MCF 10A (cell line): ENCODE measurements at regions not wholly inside any gene's neighbourhood (a gene's known extent, or its start where the extent isn't known, plus 50 kb on each side); places are given as distances from the start of the nearest gene placed in this dataset.

Experiments used
- BruUV-seq: library from RNA; stranded (reverse); fragments of 400-500 nt; replicated peaks from 2 replicates; lab custom pipeline; 2021; lab: Mats Ljungman, UMichigan
- CTCF ChIA-PET: fragments of 300-600 bp; sonication (Branson Sonifier 250); formaldehyde crosslinking; extraction: SDS; loops from one replicate; lab custom pipeline; 2021; ENCODE audit warnings: antibody characterized with exemption, inconsistent platforms; lab: Yijun Ruan, JAX
- POLR2A ChIA-PET: fragments of 300-600, 350-650 bp; sonication (Branson Sonifier 250); formaldehyde crosslinking; extraction: SDS; loops from one replicate; lab custom pipeline; 2020; ENCODE audit warnings: antibody characterized with exemption, inconsistent platforms; lab: Yijun Ruan, JAX
- DNase-seq: peaks from one replicate; pipeline ENCODE4 v3.0.0-alpha.2; 2018; ENCODE audit not compliant: unreplicated experiment
- H3K27ac Mint-ChIP-seq: one replicate; pipeline ENCODE4 v1.8.0; 2022; ENCODE audit warnings: mild to moderate bottlenecking, low read depth, mixed read lengths; ENCODE audit not compliant: unreplicated experiment
- H3K27me3 Mint-ChIP-seq: one replicate; pipeline ENCODE4 v1.8.0; 2022; ENCODE audit warnings: mixed read lengths; ENCODE audit not compliant: insufficient read depth, unreplicated experiment
- H3K36me3 Mint-ChIP-seq: one replicate; pipeline ENCODE4 v1.8.0; 2022; ENCODE audit warnings: mild to moderate bottlenecking, moderate library complexity, mixed read lengths; ENCODE audit not compliant: insufficient read depth, unreplicated experiment
- H3K4me1 Mint-ChIP-seq: one replicate; pipeline ENCODE4 v1.8.0; 2022; ENCODE audit warnings: mixed read lengths; ENCODE audit not compliant: insufficient read depth, unreplicated experiment
- H3K4me3 Mint-ChIP-seq: one replicate; pipeline ENCODE4 v1.8.0; 2022; ENCODE audit warnings: mild to moderate bottlenecking, moderate library complexity, mixed read lengths; ENCODE audit not compliant: unreplicated experiment
- H3K9me3 Mint-ChIP-seq: one replicate; pipeline ENCODE4 v1.8.0; 2022; ENCODE audit warnings: mixed read lengths; ENCODE audit not compliant: unreplicated experiment
- CTCF ChIP-seq: fragments of 200-600 bp; IDR thresholded peaks from one replicate; pipeline ENCODE4 v1.8.0; 2022; ENCODE audit warnings: antibody characterized with exemption, mild to moderate bottlenecking; ENCODE audit not compliant: unreplicated experiment
- intact Hi-C: fragments of 100-400 bp; cut with micrococcal nuclease; formaldehyde crosslinking; loops from 2 replicates; pipeline ENCODE4 v1.14.1; 2022

- Mint-ChIP-seq H3K4me3 (no peak overlapping the region), H3K27me3 (peaks cover 88% of the 10 kb centered on the region), H3K4me1 (no peaks in the 10 kb centered on the region), H3K27ac (no peak overlapping the region), H3K9me3 (no peaks in the 10 kb centered on the region), H3K36me3 (no peaks in the 10 kb centered on the region)
- no TSS peak for BruUV-seq
- intact Hi-C loops, result no loop called here
- CTCF ChIA-PET, result interaction anchor here (0.6 kb wide), 1 partner anchor 17 kb away, joined by 3 read pairs; no protein-coding TSS in a partner anchor
- POLR2A ChIA-PET, result no interaction called here
- no peak for TF ChIP-seq CTCF
- DNase-seq, result no peak
These were observed 52.6 kb upstream of the PAGE1 start for GRCh38 chrX:49748211-49748956.

GRCh38 chrX:49746306-49746705, 50.5 kb upstream of the PAGE1 start:
- ChIA-PET CTCF (interaction anchor here (1.2 kb wide), 1 partner anchor 15 kb away, joined by 6 read pairs; no protein-coding TSS in a partner anchor), POLR2A (no interaction called here)
- no TSS peak for BruUV-seq
- H3K36me3 Mint-ChIP-seq, result no peaks in the 10 kb centered on the region
- H3K4me1 Mint-ChIP-seq, result no peaks in the 10 kb centered on the region
- TF ChIP-seq CTCF, result no peak
- H3K9me3 Mint-ChIP-seq, result no peaks in the 10 kb centered on the region
- no peak overlapping the region for H3K27ac Mint-ChIP-seq
- intact Hi-C loops, result no loop called here
- no peak overlapping the region for H3K4me3 Mint-ChIP-seq
- peaks cover 79% of the 10 kb centered on the region for H3K27me3 Mint-ChIP-seq
- DNase-seq, result no peak
